GM18499 (cell line): ENCODE measurements at regions not wholly inside any gene's neighbourhood (a gene's known extent, or its start where the extent isn't known, plus 50 kb on each side); places are given as distances from the start of the nearest gene placed in this dataset.

Source experiments
- ATAC-seq: cut with Tn5 transposase; IDR thresholded peaks from one replicate; pipeline ENCODE4 v1.9.1; 2021; ENCODE audit warnings: moderate number of reproducible peaks; ENCODE audit not compliant: insufficient read depth, unreplicated experiment

DNA sequence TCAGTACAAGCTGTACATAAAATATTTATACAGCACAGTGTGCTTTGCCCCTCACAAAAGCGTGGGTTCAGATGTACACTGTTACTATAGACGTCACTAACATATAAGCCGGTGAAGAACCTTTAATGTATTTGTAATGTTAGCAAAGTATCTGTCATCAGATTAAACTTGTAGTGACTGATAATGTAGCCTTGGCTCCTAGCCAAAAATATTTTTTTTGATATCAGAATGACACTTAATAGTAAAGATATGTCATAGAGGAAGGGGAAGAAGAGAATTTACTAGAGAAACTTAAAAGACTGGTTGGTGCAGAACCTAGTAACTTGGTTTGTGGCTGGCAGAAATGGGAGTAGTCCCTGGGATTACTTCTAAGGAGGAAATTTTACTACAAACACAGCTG lies 258.7 kb upstream of the DMRT1 start:
- ATAC-seq, result no peak

DNA sequence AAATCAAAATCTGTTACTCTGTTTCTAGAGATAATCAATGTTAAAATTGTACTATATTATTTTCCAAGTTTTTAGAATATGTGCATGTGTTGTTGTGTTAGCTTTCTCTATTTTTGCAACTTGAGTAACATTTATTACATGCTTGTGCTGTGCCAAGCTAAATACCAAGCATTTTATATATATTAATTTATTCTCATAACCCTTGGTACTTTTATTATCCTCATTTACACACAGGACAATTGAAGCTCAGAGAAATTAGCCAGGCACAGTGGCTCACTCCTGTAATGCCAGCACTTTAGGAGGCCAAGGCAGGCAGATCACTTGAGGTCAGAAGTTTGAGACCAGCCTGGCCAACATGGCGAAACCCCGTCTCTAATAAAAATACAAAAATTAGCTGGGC lies 254.0 kb upstream of the DMRT1 start:
- no peak for ATAC-seq

DNA sequence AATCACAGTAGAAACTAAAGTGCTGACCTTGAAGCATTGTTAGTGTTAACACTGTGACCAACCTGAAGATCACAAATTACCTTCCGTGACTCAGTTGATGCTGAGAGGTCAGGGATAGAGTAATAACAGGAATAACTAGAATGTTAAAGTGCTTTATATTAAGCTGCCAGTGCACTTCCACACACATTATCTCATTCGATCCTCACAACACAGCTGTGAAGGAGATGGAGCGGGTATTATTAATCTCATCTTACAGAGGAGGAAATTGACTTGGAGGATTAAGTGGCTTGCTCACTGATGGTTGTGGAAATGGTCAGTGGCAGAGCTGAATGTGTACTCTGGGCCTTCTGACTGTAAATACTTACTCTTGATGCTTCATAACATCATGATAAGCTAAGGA lies 252.5 kb upstream of the DMRT1 start:
- ATAC-seq, result no peak

DNA sequence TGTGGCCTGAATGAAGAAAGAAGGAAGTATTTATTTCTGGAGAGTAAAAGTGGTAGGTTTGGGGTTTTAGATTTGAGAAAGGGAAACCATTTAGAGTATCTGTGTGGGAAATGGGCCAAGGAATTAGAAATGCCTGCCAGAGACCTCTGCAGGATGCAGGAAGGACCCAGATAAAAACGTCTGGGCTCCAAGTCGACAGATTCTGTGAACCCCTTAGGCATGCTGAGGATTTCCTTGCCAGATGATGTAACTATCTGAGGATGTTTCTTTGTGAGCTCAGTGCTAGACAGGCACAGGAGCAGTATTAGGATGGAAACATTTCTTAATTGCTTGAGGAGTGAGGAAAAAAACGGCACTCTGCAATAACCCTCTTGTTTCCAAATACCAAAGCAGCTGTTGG lies 251.8 kb upstream of the DMRT1 start:
- ATAC-seq, result no peak

DNA sequence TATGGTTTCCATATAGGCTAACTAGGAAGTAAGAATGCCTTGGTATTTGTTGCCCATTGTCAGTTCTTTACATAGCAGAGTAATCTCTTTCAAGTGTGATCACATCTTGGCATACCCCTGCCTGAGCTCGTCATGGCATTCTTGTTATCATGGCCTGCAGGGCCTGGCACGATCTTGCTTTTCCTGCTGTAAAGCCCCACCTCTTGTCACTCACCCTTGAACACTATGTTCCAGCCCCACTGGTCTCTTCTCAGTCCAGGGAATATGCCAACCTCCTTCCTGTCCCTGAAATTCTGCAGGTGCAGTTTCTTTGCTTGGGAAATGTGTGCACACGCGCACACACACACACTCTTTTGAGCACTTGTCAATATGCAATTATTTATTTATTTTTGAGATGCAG lies 250.2 kb upstream of the DMRT1 start:
- no peak for ATAC-seq

DNA sequence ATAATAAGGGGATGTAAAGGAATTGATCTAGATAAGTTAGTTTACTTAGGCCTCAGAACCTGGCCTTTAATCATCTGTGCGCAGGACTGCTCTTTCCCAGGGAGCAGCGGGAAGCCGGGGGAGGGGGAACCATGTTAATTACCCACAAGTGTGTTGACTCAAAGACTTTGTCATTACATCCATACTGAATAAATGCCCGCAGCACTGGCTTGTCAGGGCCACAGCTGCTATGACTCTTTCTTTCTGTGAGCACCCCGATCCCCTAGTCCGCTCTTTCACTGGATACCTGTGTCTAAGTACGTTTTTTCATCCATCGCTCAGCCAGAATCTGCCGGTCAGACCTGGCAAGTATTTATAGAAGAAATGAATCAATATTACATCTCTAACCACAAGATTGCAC lies 249.3 kb upstream of the DMRT1 start:
- ATAC-seq, result no peak

DNA sequence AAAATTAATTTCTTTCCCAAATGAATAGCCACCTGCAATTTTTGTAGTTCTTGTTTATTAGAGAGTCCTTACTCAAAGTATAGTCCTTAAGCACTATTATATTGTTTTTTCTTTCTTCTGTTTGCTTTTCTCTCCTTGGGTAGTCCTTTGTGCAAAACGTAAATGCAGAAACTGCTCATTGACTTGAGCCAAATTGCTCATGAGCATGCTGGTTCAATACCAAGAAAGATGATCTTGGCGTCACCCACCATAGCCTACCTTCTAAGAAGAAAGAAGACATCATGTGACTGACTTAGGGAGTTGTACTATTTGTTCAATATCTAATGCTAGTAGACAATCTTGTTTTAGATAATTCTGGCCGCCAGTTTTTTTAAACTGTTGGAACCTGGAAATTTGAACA lies 248.8 kb upstream of the DMRT1 start:
- ATAC-seq, result no peak

DNA sequence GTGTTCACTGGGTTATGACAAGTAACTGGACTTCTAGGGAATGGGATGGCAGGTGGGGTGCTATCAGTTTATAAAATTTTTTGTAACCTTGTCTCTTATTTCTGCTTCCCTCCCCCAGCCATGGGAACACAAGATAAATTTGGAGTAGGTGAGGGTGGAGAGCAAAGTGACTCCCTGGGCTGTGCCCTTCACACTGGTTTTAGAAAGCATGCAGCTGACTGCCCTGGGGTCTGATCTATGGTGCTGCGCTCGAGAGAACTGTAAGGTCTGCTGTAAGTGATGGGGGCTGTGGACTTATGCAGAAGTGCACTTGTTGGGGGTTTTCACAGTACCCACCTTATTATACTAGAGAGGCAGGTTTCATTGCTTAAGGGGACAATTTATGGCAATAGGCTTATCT lies 247.7 kb upstream of the DMRT1 start:
- ATAC-seq, result no peak

DNA sequence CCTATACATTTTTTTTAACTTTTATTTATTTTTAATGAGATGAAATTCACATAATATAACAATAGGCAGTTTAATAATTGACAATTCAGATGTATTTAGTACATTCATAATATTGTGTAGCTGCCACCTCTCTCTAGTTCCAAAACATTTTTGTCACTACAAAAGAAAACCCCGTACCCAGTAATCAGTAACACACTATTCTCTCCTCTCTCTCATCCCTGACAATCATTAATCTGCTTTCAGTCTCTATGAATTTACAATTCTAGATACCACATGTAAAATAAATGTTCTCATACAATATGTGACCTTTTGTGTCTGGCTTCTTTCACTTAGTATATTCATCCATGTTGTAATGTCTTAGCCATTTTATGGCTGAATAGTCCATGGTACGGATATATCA lies 244.8 kb upstream of the DMRT1 start:
- ATAC-seq, result no peak

DNA sequence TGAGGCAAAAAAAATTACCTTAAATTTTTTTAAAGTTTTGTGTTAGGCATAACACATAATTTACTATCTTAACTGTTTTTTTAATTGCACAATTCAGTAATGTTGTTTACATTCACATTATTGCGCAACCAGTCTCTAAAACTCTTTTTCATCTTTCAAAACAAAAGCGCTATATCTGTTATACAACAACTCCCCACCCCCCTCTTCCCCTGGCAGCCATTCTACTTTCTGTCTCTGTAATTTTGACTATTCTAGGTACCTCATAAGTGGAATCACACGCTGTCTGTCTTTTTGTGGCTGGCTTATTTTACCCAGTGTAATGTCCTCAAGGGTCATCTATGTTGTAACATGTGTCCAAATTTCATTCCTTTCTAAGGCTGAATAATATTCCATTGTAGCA lies 241.5 kb upstream of the DMRT1 start:
- no peak for ATAC-seq

DNA sequence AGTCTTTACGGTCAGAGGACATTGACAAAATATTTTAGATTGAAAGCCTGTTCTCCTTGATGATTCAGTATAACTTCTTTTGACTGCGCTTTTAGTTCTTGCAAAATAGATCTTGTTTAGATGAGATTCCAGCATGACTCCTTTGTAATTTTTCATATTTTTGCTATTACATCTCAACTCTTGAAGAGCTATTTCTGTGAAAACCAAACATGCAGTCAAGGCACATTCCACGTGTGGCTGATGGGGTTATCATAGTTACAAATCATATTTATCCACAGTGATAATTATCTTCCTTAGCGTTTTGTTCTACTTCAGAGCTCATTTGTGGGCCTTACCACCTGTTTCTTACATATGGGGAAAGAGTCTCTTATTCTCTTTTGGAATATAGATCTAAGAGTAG lies 238.8 kb upstream of the DMRT1 start:
- no peak for ATAC-seq

DNA sequence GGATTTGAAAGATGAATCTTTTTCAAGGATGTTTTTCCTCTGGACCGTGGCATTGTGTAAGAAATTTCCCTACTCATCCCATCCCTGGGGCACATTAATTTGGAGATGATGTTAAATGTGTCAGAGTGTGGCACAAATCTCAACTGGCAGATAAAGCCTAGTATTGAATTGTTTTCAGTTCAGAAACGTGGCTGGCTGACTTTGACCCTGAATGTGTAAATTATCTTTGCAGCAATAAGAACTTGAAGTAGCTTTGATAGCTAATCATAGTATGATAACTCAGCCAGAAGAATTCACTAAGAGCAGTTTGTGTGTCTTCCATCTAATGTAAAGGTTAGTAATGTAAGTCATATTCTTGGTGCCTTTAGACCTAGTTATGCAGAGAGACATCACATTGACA lies 238.4 kb upstream of the DMRT1 start:
- no peak for ATAC-seq

DNA sequence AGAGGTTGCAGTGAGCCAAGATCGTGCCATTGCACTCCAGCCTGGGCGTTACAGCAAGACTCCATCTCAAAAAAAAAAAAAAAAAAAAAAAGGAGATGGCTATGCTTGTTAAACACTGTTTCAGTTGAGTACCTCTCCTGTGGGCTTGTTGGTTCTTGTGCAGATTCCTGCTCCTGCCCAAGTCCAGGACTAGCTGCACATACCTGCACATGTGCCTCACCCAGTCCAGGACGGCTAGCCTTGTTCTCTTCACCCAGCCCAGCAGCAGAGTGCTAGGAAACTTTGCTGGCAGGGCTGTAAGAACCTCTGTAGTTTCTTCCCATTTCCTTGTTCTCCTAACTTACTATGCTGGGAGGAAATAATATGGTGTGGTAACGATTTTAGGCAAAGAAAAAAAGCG lies 234.1 kb upstream of the DMRT1 start:
- no peak for ATAC-seq

DNA sequence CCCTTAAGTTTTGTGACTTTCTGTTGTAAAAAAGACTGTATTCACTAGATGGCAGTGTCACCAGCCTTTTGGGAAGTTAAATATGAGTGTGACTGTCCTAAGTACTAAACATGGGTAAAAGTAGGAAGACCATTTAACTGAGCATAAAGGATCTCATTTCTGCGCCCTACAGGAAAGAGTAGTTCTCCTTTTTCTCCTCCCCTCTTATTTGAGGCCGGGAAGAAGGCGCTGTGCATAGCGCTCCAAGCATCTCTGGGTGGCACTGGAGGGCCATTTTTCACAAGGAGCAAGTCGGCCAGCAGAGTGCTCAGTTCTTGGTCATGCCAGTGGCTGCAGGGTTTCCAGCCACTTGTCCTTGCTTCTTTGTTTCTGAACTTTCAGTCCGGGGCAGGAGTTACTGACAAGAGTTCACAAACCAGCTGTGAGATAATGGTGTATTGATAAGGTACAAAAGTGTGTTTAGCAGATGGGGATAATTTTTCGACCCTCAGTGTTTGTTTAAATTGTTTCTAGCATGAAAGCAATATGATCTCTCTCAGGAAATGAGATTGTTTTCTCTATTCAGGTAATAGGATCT lies 227.6 kb upstream of the DMRT1 start:
- ATAC-seq, result peak; percentile 69

DNA sequence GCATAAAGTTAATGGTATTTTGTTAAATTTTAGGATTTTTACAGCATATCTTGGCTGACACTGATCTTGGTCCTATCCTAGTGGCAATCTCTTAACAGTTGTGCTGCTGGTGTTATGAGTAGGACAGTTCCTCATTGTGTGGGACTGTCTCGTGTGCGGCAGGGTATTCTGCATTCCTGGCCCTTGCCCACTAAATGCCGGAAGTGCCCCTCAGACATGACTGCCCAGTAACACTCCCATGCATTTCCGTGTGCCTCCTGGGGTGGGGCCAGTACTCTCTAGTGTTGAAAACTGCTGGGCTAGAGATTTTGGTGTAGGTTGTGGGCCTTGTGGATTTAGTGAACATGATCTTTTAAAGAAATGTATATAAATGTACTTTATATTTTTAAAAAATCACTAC lies 227.1 kb upstream of the DMRT1 start:
- no peak for ATAC-seq

DNA sequence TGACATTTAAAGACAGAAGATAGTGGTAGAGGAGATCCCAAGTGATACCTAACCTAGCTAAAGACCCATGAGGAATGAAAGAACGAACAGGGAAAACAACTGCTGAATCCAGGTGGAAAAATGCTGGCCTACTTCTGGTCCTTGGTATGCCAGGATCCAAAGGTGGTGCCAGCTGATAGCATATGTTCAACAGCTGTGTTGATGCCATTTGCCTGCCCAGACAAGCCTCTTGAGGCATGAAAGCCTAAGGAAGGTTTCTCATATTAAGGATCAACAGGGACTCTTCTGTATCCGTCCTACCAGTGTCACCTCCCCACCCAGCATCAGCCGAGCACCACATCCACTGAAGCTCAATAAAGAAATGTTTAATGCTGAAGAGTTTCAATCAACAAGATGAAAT lies 225.7 kb upstream of the DMRT1 start:
- ATAC-seq, result no peak

DNA sequence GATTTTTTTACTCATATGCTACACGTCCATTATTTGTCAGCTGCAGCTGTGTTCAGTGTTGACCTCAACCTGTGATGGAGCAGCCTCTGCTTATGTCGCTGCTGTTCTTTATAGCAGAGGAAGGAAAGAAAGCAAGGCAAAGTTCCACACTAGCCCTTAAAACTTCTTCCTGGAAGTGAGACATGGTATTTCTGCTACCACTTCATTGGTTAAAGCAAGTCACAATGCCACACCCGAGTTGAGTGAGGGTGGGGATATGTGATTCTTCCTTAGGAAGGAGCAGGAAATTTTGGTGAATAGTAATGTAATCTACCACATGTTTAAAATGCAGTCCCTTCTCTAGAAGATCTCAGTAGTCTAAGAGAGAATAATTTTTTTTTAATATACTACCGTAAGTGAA lies 224.8 kb upstream of the DMRT1 start:
- no peak for ATAC-seq

DNA sequence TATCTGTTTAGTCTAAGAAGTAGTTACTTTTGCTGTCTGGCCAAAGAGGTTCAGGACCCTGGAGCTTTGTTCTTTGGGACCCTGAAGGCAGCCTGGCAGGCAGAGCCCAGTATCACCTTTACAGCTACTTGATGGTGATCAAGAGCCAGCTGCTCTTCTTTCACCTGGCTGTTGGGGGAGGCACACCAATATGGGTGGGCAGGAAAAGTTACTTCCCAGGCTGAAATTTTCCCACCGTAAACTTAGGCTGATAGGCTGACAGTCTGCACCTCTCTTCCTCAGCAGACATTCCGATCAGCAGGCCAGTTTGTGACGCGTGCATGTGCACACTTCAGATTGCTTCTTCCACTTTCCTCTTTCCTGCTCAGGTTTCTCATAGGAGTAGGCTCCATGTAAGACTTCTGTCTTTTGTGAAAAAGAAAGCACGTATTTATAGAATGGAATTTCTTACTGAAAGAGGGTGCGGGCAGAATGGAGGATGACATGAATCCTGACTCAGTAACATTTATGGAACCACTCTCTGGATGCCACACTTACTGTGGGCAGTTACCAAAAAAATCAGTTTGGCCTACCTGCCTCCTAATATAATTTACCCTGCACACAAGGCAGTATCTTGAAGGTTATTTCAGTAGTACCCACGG lies 223.9 kb upstream of the DMRT1 start:
- ATAC-seq, result no peak

DNA sequence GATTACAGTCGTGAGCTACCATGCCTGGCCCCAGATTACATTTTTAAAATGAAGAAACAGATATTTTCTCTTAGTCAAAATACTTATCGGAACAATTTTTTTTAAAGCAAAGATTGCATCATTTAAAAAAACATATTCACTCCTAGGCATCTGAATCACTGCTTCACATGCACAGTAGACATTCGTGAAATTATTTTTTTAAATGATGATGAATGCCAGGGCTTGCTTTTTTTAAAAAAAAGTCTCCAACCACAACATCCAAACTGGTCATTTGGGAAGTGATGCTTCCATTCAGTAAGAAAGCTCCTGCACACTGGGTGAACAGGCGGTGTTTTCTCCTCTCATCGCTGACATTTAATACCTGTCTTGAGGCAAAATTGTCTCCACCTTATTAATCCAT lies 223.0 kb upstream of the DMRT1 start:
- ATAC-seq, result no peak

DNA sequence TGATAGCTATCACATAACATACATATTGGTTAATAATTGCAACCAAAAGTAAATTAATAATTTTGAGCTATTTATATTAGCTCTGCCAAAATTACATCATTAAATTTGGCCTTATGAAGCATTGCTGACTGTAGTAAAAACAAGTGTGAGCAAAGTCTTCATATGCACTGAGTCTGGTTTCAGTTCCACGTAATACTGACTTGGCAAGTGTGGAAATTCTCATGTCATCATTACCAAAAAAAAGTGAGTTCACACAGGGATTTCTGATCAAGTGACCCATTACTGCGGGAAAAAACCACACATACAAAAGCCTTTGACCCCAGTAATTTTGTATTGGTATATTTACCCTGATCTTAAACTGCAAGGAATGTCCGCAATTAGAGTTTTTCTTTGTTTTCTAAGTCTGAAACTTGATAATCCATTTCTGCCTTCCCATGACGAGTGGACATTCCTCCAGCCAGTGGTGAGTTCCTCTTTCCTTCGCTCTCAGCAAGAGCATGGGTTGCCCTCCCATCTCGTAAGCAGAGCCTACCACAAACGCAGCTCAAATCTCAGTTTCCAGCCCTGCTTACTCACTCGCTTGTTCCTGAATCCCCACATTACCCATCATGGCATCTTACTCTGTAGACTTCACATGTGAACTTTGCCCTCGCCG lies 220.2 kb upstream of the DMRT1 start:
- ATAC-seq, result no peak

DNA sequence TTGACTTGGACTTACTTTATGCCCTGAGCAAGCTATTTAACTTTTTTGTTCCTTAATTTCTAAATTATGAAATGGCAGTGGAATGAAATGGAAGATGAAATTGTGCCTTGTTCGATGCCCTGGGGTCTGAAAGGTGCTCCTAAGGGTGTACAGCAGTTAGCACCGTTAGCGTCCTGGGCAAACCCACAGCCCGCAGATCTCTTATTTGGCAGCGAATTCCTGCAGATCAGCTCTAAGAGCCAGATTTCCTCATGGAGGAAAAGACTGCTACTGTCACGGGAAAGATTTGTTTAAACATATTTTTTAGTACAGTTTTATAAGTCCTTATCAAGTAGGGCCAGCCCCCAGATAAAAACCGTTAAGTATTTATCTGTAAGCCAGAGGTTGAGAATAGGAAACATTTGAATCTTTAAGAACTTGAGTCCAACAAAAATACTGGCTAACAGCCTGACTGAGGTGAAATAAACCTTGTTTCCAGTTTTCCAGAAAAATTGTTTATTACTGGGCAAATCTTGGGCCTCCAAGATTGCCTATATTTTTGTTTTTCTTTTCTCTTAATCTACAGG lies 216.5 kb upstream of the DMRT1 start:
- no peak for ATAC-seq

DNA sequence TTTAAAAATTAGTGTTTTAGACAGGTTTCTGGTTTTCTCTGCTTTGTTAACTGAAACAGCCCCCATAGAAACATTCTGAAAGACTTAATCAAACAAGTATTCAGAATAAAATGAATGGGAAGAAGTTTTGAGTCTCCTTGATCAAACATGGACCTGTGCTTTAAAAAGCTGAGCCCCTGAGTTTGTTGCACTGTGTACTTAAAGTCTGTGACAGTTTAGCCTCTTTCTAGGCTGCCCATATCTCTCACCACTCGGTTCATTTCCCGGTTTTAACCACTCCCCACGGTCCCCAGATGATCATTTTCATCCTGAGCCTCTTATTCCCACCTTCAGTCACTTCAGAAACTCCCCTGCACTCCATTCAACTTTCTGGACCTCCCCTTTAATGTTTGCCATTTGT lies 215.9 kb upstream of the DMRT1 start:
- no peak for ATAC-seq
